H1 (cell line): ENCODE measurements at regions not wholly inside any gene's neighbourhood (a gene's known extent, or its start where the extent isn't known, plus 50 kb on each side); places are given as distances from the start of the nearest gene placed in this dataset.

Source experiments
- BRCA1 ChIP-seq: IDR thresholded peaks from 2 replicates; pipeline ENCODE4 v1.6.1; 2012; ENCODE audit warnings: low read depth, low read length, improper control_type of control experiment
- CEBPB ChIP-seq: IDR thresholded peaks from 2 replicates; pipeline ENCODE4 v1.6.1; 2012; ENCODE audit warnings: low read depth, low read length
- FOSL1 ChIP-seq: IDR thresholded peaks from 2 replicates; pipeline ENCODE4 v1.6.1; 2011; ENCODE audit warnings: mild to moderate bottlenecking, low read depth, low read length, moderate library complexity; ENCODE audit not compliant: insufficient read depth
- POLR2A ChIP-seq, 2 experiments: IDR thresholded peaks; 1 replicate in 1 of 2; 2 replicates in 1 of 2; pipeline ENCODE4 v1.6.1; 2011; ENCODE audit warnings: low read depth in 2 of 2, low read length in 2 of 2, mild to moderate bottlenecking in 2 of 2; ENCODE audit errors: control extremely low read depth in 1 of 2
- POLR2AphosphoS5 ChIP-seq: IDR thresholded peaks from 2 replicates; pipeline ENCODE4 v1.6.1; 2011; ENCODE audit warnings: low read depth, low read length
- RAD21 ChIP-seq, 2 experiments: IDR thresholded peaks in 1 of 2; conservative IDR thresholded peaks in 1 of 2; 2 replicates each; pipeline ENCODE4 v1.6.1; 2011; ENCODE audit warnings: low read depth in 2 of 2, low read length in 2 of 2, improper control_type of control experiment in 1 of 2, inconsistent platforms in 1 of 2, mild to moderate bottlenecking in 1 of 2, moderate library complexity in 1 of 2
- RFX5 ChIP-seq: IDR thresholded peaks from 2 replicates; pipeline ENCODE4 v1.6.1; 2011; ENCODE audit warnings: low read depth, low read length, improper control_type of control experiment, borderline replicate concordance
- SUZ12 ChIP-seq: fragments of 200-600 bp; sonication (generic); IDR thresholded peaks from 2 replicates; pipeline ENCODE4 v1.6.1; 2012; ENCODE audit warnings: mild to moderate bottlenecking, inconsistent platforms, low read length, moderate library complexity, mixed read lengths
- TBP ChIP-seq: IDR thresholded peaks from 2 replicates; pipeline ENCODE4 v1.6.1; 2011; ENCODE audit warnings: low read depth, low read length, improper control_type of control experiment
- YY1 ChIP-seq: IDR thresholded peaks from 2 replicates; pipeline ENCODE4 v1.6.1; 2011; ENCODE audit warnings: low read depth, mild to moderate bottlenecking, low read length
- TF ChIP-seq, protein P1 (sequence below), 3 experiments: IDR thresholded peaks; 1 replicate in 2 of 3; 2 replicates in 1 of 3; pipeline versions ENCODE4 v1.5.1 to v1.6.1; 2011; ENCODE audit warnings: low read length in 3 of 3, mild to moderate bottlenecking in 3 of 3, inconsistent platforms in 2 of 3, low read depth in 1 of 3, moderate library complexity in 1 of 3; ENCODE audit not compliant: insufficient read depth in 1 of 3; ENCODE audit errors: control extremely low read depth in 1 of 3

GRCh38 chr4:158346576-158346975, 136.3 kb downstream of the TMEM144 start:
- TF ChIP-seq, protein P1, sequence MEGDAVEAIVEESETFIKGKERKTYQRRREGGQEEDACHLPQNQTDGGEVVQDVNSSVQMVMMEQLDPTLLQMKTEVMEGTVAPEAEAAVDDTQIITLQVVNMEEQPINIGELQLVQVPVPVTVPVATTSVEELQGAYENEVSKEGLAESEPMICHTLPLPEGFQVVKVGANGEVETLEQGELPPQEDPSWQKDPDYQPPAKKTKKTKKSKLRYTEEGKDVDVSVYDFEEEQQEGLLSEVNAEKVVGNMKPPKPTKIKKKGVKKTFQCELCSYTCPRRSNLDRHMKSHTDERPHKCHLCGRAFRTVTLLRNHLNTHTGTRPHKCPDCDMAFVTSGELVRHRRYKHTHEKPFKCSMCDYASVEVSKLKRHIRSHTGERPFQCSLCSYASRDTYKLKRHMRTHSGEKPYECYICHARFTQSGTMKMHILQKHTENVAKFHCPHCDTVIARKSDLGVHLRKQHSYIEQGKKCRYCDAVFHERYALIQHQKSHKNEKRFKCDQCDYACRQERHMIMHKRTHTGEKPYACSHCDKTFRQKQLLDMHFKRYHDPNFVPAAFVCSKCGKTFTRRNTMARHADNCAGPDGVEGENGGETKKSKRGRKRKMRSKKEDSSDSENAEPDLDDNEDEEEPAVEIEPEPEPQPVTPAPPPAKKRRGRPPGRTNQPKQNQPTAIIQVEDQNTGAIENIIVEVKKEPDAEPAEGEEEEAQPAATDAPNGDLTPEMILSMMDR (IDR thresholded peaks at IDR 0.05; ENCODE audit: control extremely low read depth in 1 of 3, insufficient read depth in 1 of 3, low read depth in 1 of 3, low read length in 3 of 3): no peak
- TF ChIP-seq BRCA1 (no peak), POLR2A (IDR thresholded peaks at IDR 0.05; ENCODE audit: control extremely low read depth in 1 of 2, low read depth in 2 of 2, low read length in 2 of 2) (no peak), RFX5 (no peak), FOSL1 (no peak), POLR2AphosphoS5 (no peak), TBP (no peak), YY1 (no peak), CEBPB (no peak), SUZ12 (no peak), RAD21 (IDR thresholded peaks at IDR 0.05 in 1 of 2, conservative IDR thresholded peaks at IDR 0.05 in 1 of 2; ENCODE audit: low read depth in 2 of 2, low read length in 2 of 2) (no peak)
